ENCODE measurements at regions not wholly inside any gene's neighbourhood (a gene's known extent, or its start where the extent isn't known, plus 50 kb on each side); places are given as distances from the start of the nearest gene placed in this dataset.

DNA sequence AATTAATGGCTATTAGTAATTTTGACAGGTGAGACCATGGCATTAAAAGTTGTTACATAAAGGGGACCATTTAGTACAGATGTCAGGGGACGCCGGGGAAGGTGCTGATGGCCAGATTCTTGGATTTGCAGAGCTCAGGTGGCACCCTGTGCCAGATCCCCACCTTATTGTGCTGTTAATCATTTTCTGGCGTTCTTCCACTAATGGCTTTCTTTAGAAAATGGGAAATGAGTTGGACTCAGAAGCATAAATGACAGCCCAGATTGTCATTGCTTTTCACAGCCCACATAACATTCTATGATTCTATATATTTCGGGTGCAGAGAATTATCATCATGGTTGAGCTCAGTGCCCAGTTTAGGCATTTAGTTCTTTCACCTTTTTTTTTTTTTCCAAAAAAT lies 257.2 kb upstream of the TCF4 start:
- TF ChIP-seq, protein P1, sequence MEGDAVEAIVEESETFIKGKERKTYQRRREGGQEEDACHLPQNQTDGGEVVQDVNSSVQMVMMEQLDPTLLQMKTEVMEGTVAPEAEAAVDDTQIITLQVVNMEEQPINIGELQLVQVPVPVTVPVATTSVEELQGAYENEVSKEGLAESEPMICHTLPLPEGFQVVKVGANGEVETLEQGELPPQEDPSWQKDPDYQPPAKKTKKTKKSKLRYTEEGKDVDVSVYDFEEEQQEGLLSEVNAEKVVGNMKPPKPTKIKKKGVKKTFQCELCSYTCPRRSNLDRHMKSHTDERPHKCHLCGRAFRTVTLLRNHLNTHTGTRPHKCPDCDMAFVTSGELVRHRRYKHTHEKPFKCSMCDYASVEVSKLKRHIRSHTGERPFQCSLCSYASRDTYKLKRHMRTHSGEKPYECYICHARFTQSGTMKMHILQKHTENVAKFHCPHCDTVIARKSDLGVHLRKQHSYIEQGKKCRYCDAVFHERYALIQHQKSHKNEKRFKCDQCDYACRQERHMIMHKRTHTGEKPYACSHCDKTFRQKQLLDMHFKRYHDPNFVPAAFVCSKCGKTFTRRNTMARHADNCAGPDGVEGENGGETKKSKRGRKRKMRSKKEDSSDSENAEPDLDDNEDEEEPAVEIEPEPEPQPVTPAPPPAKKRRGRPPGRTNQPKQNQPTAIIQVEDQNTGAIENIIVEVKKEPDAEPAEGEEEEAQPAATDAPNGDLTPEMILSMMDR (IDR thresholded peaks at IDR 0.05) = no peak
- no peak for TF ChIP-seq EP300 (IDR thresholded peaks at IDR 0.05)
- no peak for TF ChIP-seq POLR2A (IDR thresholded peaks at IDR 0.05)
- TF ChIP-seq POLR2AphosphoS5 (IDR thresholded peaks at IDR 0.05) = no peak

Measured in sigmoid colon (tissue), 4 donors.